Common myeloid progenitor, CD34-positive (primary cell): ENCODE measurements at regions not wholly inside any gene's neighbourhood (a gene's known extent, or its start where the extent isn't known, plus 50 kb on each side); places are given as distances from the start of the nearest gene placed in this dataset.

Experiments
- CTCF ChIA-PET: fragments of 350-600 bp; sonication (Branson Sonifier 250); formaldehyde crosslinking; loops from one replicate; lab custom pipeline; 2021; ENCODE audit warnings: antibody characterized with exemption; lab: Charles Lee
- POLR2A ChIA-PET: fragments of 350-600 bp; sonication (Branson Sonifier 250); formaldehyde crosslinking; loops from one replicate; lab custom pipeline; 2021; ENCODE audit warnings: antibody characterized with exemption; lab: Charles Lee
- DNase-seq, 3 donors: peaks; one replicate each; pipeline versions ENCODE4 v3.0.0 to v3.0.0-alpha.2; 2013
- H3K27ac ChIP-seq, 2 experiments: 1 replicate in 1 of 2; 2 replicates in 1 of 2; pipeline ENCODE4 v1.7.0; 2013; ENCODE audit warnings: inconsistent platforms in 2 of 2, low read length in 2 of 2, mild to moderate bottlenecking in 2 of 2, low read depth in 1 of 2, moderate library complexity in 1 of 2; ENCODE audit not compliant: severe bottlenecking in 2 of 2, insufficient read depth in 1 of 2, poor library complexity in 1 of 2
- H3K27me3 ChIP-seq, 5 experiments: replicated peaks in 2 of 5; 1 replicate in 3 of 5; 2 replicates in 2 of 5; pipeline versions ENCODE4 v1.6.1 to v1.7.0; 2013; ENCODE audit warnings: low read length in 4 of 5, mild to moderate bottlenecking in 2 of 5, moderate library complexity in 2 of 5, inconsistent platforms in 1 of 5; ENCODE audit not compliant: insufficient read depth in 5 of 5, control insufficient read depth in 4 of 5
- H3K36me3 ChIP-seq, 4 experiments: 1 replicate in 2 of 4; 2 replicates in 2 of 4; pipeline versions ENCODE4 v1.6.1 to v1.7.0; 2013; ENCODE audit warnings: low read length in 3 of 4, control low read depth in 1 of 4, mild to moderate bottlenecking in 1 of 4; ENCODE audit not compliant: control insufficient read depth in 4 of 4, insufficient read depth in 4 of 4
- H3K4me1 ChIP-seq, 4 experiments: 1 replicate in 3 of 4; 2 replicates in 1 of 4; pipeline versions ENCODE4 v1.6.1 to v1.7.1; 2013; ENCODE audit warnings: low read length in 3 of 4, mild to moderate bottlenecking in 3 of 4, control low read depth in 1 of 4, inconsistent platforms in 1 of 4, moderate library complexity in 1 of 4; ENCODE audit not compliant: control insufficient read depth in 4 of 4, insufficient read depth in 4 of 4; ENCODE audit errors: control extremely low read depth in 1 of 4
- H3K4me3 ChIP-seq, 7 experiments: 1 replicate in 4 of 7; 2 replicates in 3 of 7; pipeline versions ENCODE4 v1.5.1 to v1.7.0; 2013; ENCODE audit warnings: mild to moderate bottlenecking in 7 of 7, low read length in 6 of 7, moderate library complexity in 6 of 7, inconsistent platforms in 2 of 7, low read depth in 2 of 7, control low read depth in 1 of 7; ENCODE audit not compliant: insufficient read depth in 4 of 7, control insufficient read depth in 1 of 7; ENCODE audit errors: extremely low read depth in 1 of 7
- H3K9me3 ChIP-seq, 5 experiments: 1 replicate in 4 of 5; 2 replicates in 1 of 5; pipeline versions ENCODE4 v1.6.1 to v1.7.1; 2013; ENCODE audit warnings: low read length in 4 of 5, mild to moderate bottlenecking in 2 of 5, inconsistent platforms in 1 of 5, low read depth in 1 of 5, moderate library complexity in 1 of 5; ENCODE audit not compliant: control insufficient read depth in 4 of 5, insufficient read depth in 2 of 5; ENCODE audit errors: control extremely low read depth in 1 of 5
- WGBS: methylation state at CpG from one replicate; pipeline ENCODE4 v1.1.5; 2013; ENCODE audit not compliant: insufficient coverage; 5-methylcytosine and 5-hydroxymethylcytosine counted together

- DNase-seq = no peak
Measured at GRCh38 chr4:137299281-137299680, 233.0 kb downstream of the PCDH18 start.

GRCh38 chr4:137293281-137293680 lies 239.0 kb downstream of the PCDH18 start:
- H3K4me3 ChIP-seq = no peak overlapping the region
- ChIA-PET CTCF (no interaction called here), POLR2A (no interaction called here)
- H3K27ac ChIP-seq = no peak overlapping the region
- no peaks in the 10 kb centered on the region for H3K36me3 ChIP-seq
- H3K4me1 ChIP-seq = no peaks in the 10 kb centered on the region
- WGBS = no CpG with 5 or more reads among the region's 1 CpG
- no peak for DNase-seq
- no peaks in the 10 kb centered on the region for H3K27me3 ChIP-seq
- no peaks in the 10 kb centered on the region for H3K9me3 ChIP-seq

More at GRCh38 chr4:137299281-137299680, 233.0 kb downstream of the PCDH18 start:
- no peak overlapping the region for H3K4me3 ChIP-seq
- H3K36me3 ChIP-seq = no peaks in the 10 kb centered on the region
- POLR2A ChIA-PET = no interaction called here
- H3K27ac ChIP-seq = no peak overlapping the region
- CTCF ChIA-PET = no interaction called here
- H3K9me3 ChIP-seq = no peaks in the 10 kb centered on the region
- no peaks in the 10 kb centered on the region for H3K4me1 ChIP-seq
- no peaks in the 10 kb centered on the region for H3K27me3 ChIP-seq
- no CpG with 5 or more reads among the region's 1 CpG for WGBS

GRCh38 chr4:137283737-137284136 lies 248.6 kb downstream of the PCDH18 start:
- CTCF ChIA-PET = no interaction called here
- POLR2A ChIA-PET = no interaction called here

GRCh38 chr4:137278431-137278830 lies 253.9 kb downstream of the PCDH18 start:
- H3K9me3 ChIP-seq = peaks cover 0 to 2% (median 0%) of the 10 kb centered on the region in 5 experiments
- ChIA-PET CTCF (no interaction called here), POLR2A (no interaction called here)

More at GRCh38 chr4:137283737-137284136, 248.6 kb downstream of the PCDH18 start:
- Histone ChIP-seq H3K4me3 (no peak overlapping the region), H3K27me3 (no peaks in the 10 kb centered on the region), H3K27ac (no peak overlapping the region), H3K4me1 (no peaks in the 10 kb centered on the region), H3K9me3 (no peaks in the 10 kb centered on the region), H3K36me3 (no peaks in the 10 kb centered on the region)
- no peak for DNase-seq

GRCh38 chr4:137274404-137274803 lies 257.9 kb downstream of the PCDH18 start:
- Histone ChIP-seq H3K27ac (no peak overlapping the region), H3K9me3 (peaks cover 0 to 2% (median 0%) of the 10 kb centered on the region in 5 experiments), H3K27me3 (no peaks in the 10 kb centered on the region), H3K4me1 (no peaks in the 10 kb centered on the region), H3K36me3 (no peaks in the 10 kb centered on the region), H3K4me3 (no peak overlapping the region)
- ChIA-PET POLR2A (no interaction called here), CTCF (no interaction called here)
- no CpG with 5 or more reads among the region's 1 CpG for WGBS
- no peak for DNase-seq

More at GRCh38 chr4:137278431-137278830, 253.9 kb downstream of the PCDH18 start:
- Histone ChIP-seq H3K4me1 (no peaks in the 10 kb centered on the region), H3K36me3 (no peaks in the 10 kb centered on the region), H3K27me3 (no peaks in the 10 kb centered on the region), H3K27ac (no peak overlapping the region), H3K4me3 (no peak overlapping the region)
- DNase-seq = no peak
- no CpG with 5 or more reads among the region's 1 CpG for WGBS

GRCh38 chr4:137267024-137267423 lies 265.3 kb downstream of the PCDH18 start:
- Histone ChIP-seq H3K36me3 (no peaks in the 10 kb centered on the region), H3K4me1 (no peaks in the 10 kb centered on the region), H3K9me3 (no peaks in the 10 kb centered on the region), H3K27ac (no peak overlapping the region), H3K27me3 (no peaks in the 10 kb centered on the region), H3K4me3 (no peak overlapping the region)
- no peak for DNase-seq
- ChIA-PET CTCF (no interaction called here), POLR2A (no interaction called here)
- no CpG with 5 or more reads among the region's 2 CpGs for WGBS

- Histone ChIP-seq H3K27me3 (no peaks in the 10 kb centered on the region), H3K36me3 (no peaks in the 10 kb centered on the region), H3K27ac (no peak overlapping the region), H3K4me1 (no peaks in the 10 kb centered on the region), H3K4me3 (no peak overlapping the region), H3K9me3 (no peaks in the 10 kb centered on the region)
- DNase-seq = no peak
- POLR2A ChIA-PET = no interaction called here
- CTCF ChIA-PET = no interaction called here
- 66% methylated on average over 3 of the region's 3 CpGs for WGBS
Measured at GRCh38 chr4:137266511-137266910, 265.8 kb downstream of the PCDH18 start.
